H1 (cell line): ENCODE measurements at regions not wholly inside any gene's neighbourhood (a gene's known extent, or its start where the extent isn't known, plus 50 kb on each side); places are given as distances from the start of the nearest gene placed in this dataset.

ENCODE experiments used
- CTCF ChIA-PET: fragments of 300-600 bp; sonication (Branson Sonifier 250); formaldehyde crosslinking; loops from one replicate; lab custom pipeline; 2021; ENCODE audit not compliant: partially characterized antibody; lab: Charles Lee
- POLR2A ChIA-PET: fragments of 300-600 bp; sonication (Branson Sonifier 250); formaldehyde crosslinking; loops from one replicate; lab custom pipeline; 2021; ENCODE audit warnings: inconsistent platforms; ENCODE audit not compliant: partially characterized antibody; lab: Charles Lee
- DNase-seq, 2 experiments: peaks; one replicate each; pipeline versions ENCODE4 v3.0.0 to v3.0.0-alpha.2; 2010 to 2022; ENCODE audit warnings: low spot score in 2 of 2, low read depth in 1 of 2, mixed read lengths in 1 of 2
- FAIRE-seq: peaks from 2 replicates; lab custom pipeline; 2011; peaks lifted over from hg19 to GRCh38; lab: Jason Lieb, UNC
- H2AFZ ChIP-seq: 2 replicates; pipeline ENCODE4 v1.8.1; 2012; ENCODE audit warnings: low read length, inconsistent platforms
- H2AK5ac ChIP-seq: 2 replicates; pipeline ENCODE4 v1.6.1; 2013; ENCODE audit warnings: low read depth, low read length
- H2BK120ac ChIP-seq: replicated peaks from 2 replicates; pipeline ENCODE3; 2013; ENCODE audit warnings: low read depth, low read length, inconsistent platforms
- H2BK12ac ChIP-seq: 2 replicates; pipeline ENCODE4 v1.6.1; 2013; ENCODE audit warnings: low read depth, low read length
- H2BK15ac ChIP-seq: 2 replicates; pipeline ENCODE4 v1.6.1; 2013; ENCODE audit warnings: low read length
- H2BK20ac ChIP-seq: 2 replicates; pipeline ENCODE4 v1.6.1; 2013; ENCODE audit warnings: low read length
- H2BK5ac ChIP-seq: 2 replicates; pipeline ENCODE4 v1.6.1; 2013; ENCODE audit warnings: low read depth, low read length
- H3K14ac ChIP-seq: 2 replicates; pipeline ENCODE4 v1.6.1; 2013; ENCODE audit warnings: inconsistent platforms; ENCODE audit not compliant: insufficient read length
- H3K18ac ChIP-seq: 2 replicates; pipeline ENCODE4 v1.6.1; 2013; ENCODE audit warnings: low read length; ENCODE audit errors: extremely low read depth
- H3K23ac ChIP-seq: 2 replicates; pipeline ENCODE4 v1.6.1; 2013; ENCODE audit warnings: inconsistent platforms; ENCODE audit not compliant: insufficient read length
- H3K23me2 ChIP-seq: 2 replicates; pipeline ENCODE4 v1.6.1; 2013; ENCODE audit warnings: low read depth, low read length
- H3K27ac ChIP-seq: 2 replicates; pipeline ENCODE4 v1.6.1; 2011; ENCODE audit warnings: low read depth, low read length, inconsistent platforms
- H3K27me3 ChIP-seq, 4 experiments: replicated peaks in 1 of 4; 1 replicate in 1 of 4; 2 replicates in 3 of 4; pipeline versions ENCODE4 v1.6.1 to v1.8.1; 2011 to 2013; ENCODE audit warnings: low read length in 3 of 4, mild to moderate bottlenecking in 3 of 4, inconsistent platforms in 2 of 4, mixed read lengths in 2 of 4, moderate library complexity in 1 of 4; ENCODE audit not compliant: control insufficient read depth in 3 of 4, insufficient read depth in 3 of 4; ENCODE audit errors: extremely low read depth in 1 of 4
- H3K36me3 ChIP-seq, 4 experiments: 2 replicates each; pipeline versions ENCODE4 v1.6.1 to v1.8.1; 2011 to 2013; ENCODE audit warnings: mild to moderate bottlenecking in 4 of 4, low read length in 3 of 4, moderate library complexity in 2 of 4, control low read depth in 1 of 4, inconsistent platforms in 1 of 4; ENCODE audit not compliant: insufficient read depth in 4 of 4, control insufficient read depth in 2 of 4
- H3K4ac ChIP-seq: replicated peaks from 2 replicates; pipeline ENCODE3; 2013; ENCODE audit warnings: low read length, low read depth, mixed read lengths, inconsistent platforms; ENCODE audit not compliant: insufficient read length
- H3K4me1 ChIP-seq, 4 experiments: replicated peaks in 1 of 4; 1 replicate in 1 of 4; 2 replicates in 3 of 4; pipeline versions ENCODE4 v1.6.1 to v1.8.1; 2011 to 2013; ENCODE audit warnings: low read length in 3 of 4, inconsistent platforms in 2 of 4, mixed read lengths in 1 of 4; ENCODE audit not compliant: insufficient read depth in 4 of 4, control insufficient read depth in 3 of 4
- H3K4me2 ChIP-seq, 2 experiments: 2 replicates each; pipeline versions ENCODE4 v1.6.1 to v1.8.1; 2011 to 2013; ENCODE audit warnings: low read depth in 2 of 2, low read length in 2 of 2, control low read depth in 1 of 2, inconsistent platforms in 1 of 2, mild to moderate bottlenecking in 1 of 2; ENCODE audit not compliant: insufficient read depth in 1 of 2
- H3K4me3 ChIP-seq, 4 experiments: fragments of 200-600, 300-600 bp in 1 of 4; sonication (generic), shearing (Covaris generic), sonication (Bioruptor Twin) in 1 of 4; 2 replicates each; pipeline versions ENCODE4 v1.5.1 to v1.8.1; 2011 to 2016; ENCODE audit warnings: low read length in 4 of 4, low read depth in 3 of 4, control low read depth in 2 of 4, inconsistent platforms in 2 of 4, mild to moderate bottlenecking in 2 of 4, mixed read lengths in 1 of 4, moderate library complexity in 1 of 4; ENCODE audit not compliant: insufficient read depth in 2 of 4; ENCODE audit errors: extremely low read depth in 1 of 4
- H3K56ac ChIP-seq: replicated peaks from 2 replicates; pipeline ENCODE3; 2013; ENCODE audit warnings: low read depth, mild to moderate bottlenecking, mixed read lengths, low read length, inconsistent platforms; ENCODE audit not compliant: insufficient read length
- H3K79me1 ChIP-seq: 2 replicates; pipeline ENCODE4 v1.6.1; 2013; ENCODE audit warnings: low read depth, low read length, control low read depth
- H3K79me2 ChIP-seq, 2 experiments: 2 replicates each; pipeline versions ENCODE4 v1.6.1 to v1.8.1; 2012 to 2013; ENCODE audit warnings: low read length in 2 of 2, mild to moderate bottlenecking in 2 of 2, inconsistent platforms in 1 of 2; ENCODE audit not compliant: insufficient read depth in 2 of 2, control insufficient read depth in 1 of 2
- H3K9ac ChIP-seq, 4 experiments: replicated peaks in 1 of 4; 1 replicate in 1 of 4; 2 replicates in 3 of 4; pipeline versions ENCODE4 v1.6.1 to v1.8.1; 2011 to 2013; ENCODE audit warnings: low read depth in 3 of 4, low read length in 3 of 4, control low read depth in 2 of 4, mild to moderate bottlenecking in 2 of 4, moderate library complexity in 2 of 4, inconsistent platforms in 1 of 4; ENCODE audit errors: extremely low read depth in 1 of 4
- H3K9me3 ChIP-seq, 2 experiments: 2 replicates each; pipeline versions ENCODE4 v1.6.1 to v1.8.1; 2012 to 2013; ENCODE audit warnings: mild to moderate bottlenecking in 2 of 2, moderate library complexity in 2 of 2, control low read depth in 1 of 2, inconsistent platforms in 1 of 2, low read depth in 1 of 2, low read length in 1 of 2, mixed read lengths in 1 of 2; ENCODE audit not compliant: insufficient read depth in 2 of 2
- H4K20me1 ChIP-seq, 2 experiments: replicated peaks in 1 of 2; 2 replicates each; pipeline versions ENCODE3 to v1.8.1; 2011 to 2013; ENCODE audit warnings: inconsistent platforms in 2 of 2, low read length in 2 of 2, mild to moderate bottlenecking in 1 of 2; ENCODE audit not compliant: insufficient read depth in 2 of 2, control insufficient read depth in 1 of 2
- H4K5ac ChIP-seq: 2 replicates; pipeline ENCODE4 v1.6.1; 2013; ENCODE audit warnings: low read length, low read depth, mixed read lengths, inconsistent platforms; ENCODE audit not compliant: insufficient read length
- H4K8ac ChIP-seq: 2 replicates; pipeline ENCODE4 v1.8.0; 2013; ENCODE audit warnings: mild to moderate bottlenecking, moderate library complexity, low read length, inconsistent platforms; ENCODE audit not compliant: insufficient read depth; ENCODE audit errors: extremely low read depth
- H4K91ac ChIP-seq: replicated peaks from 2 replicates; pipeline ENCODE3; 2013; ENCODE audit warnings: low read length, mixed read lengths, inconsistent platforms; ENCODE audit not compliant: insufficient read length
- POLR2AphosphoS5 ChIP-seq: IDR thresholded peaks from 2 replicates; pipeline ENCODE4 v1.6.1; 2011; ENCODE audit warnings: low read depth, low read length
- RBBP5 ChIP-seq: IDR thresholded peaks from 2 replicates; pipeline ENCODE4 v1.7.1; 2012; ENCODE audit warnings: low read depth, mild to moderate bottlenecking, inconsistent platforms, low read length, moderate library complexity, borderline replicate concordance
- SIN3A ChIP-seq, 2 experiments: IDR thresholded peaks in 1 of 2; conservative IDR thresholded peaks in 1 of 2; 2 replicates each; pipeline ENCODE4 v1.6.1; 2011 to 2012; ENCODE audit warnings: low read length in 2 of 2, improper control_type of control experiment in 1 of 2, low read depth in 1 of 2, mild to moderate bottlenecking in 1 of 2
- SIRT6 ChIP-seq: IDR thresholded peaks from one replicate; pipeline ENCODE4 v1.7.1; 2012; ENCODE audit warnings: low read length, inconsistent platforms
- ZNF274 ChIP-seq: IDR thresholded peaks from 2 replicates; pipeline ENCODE4 v1.7.0; 2012; ENCODE audit warnings: low read length, borderline replicate concordance; ENCODE audit errors: extremely low read depth
- WGBS, 2 experiments: shearing (Covaris generic) in 1 of 2; methylation state at CpG; one replicate each; pipeline versions ENCODE4 v1.1.6 to v1.1.7; 2013 to 2015; ENCODE audit warnings: low lambda C conversion rate in 2 of 2, mixed read lengths in 2 of 2, inconsistent platforms in 1 of 2, low coverage in 1 of 2, missing lambda C conversion rate in 1 of 2; ENCODE audit not compliant: insufficient replicate concordance in 2 of 2, insufficient coverage in 1 of 2, insufficient read length in 1 of 2; ENCODE audit errors: extremely low coverage in 1 of 2, missing lambda C conversion rate in 1 of 2; 5-methylcytosine and 5-hydroxymethylcytosine counted together

- Histone ChIP-seq H2BK12ac (no peak overlapping the region), H3K27ac (no peak overlapping the region), H2BK120ac (no peak overlapping the region), H3K23ac (no peak overlapping the region), H3K79me1 (no peaks in the 10 kb centered on the region), H3K9ac (no peak overlapping the region), H3K4ac (no peak overlapping the region), H4K20me1 (no peaks in the 10 kb centered on the region), H2AK5ac (no peak overlapping the region)
- 92% methylated on average over 3 of the region's 3 CpGs; no CpG with 5 or more reads in 1 of the 2 experiments for WGBS, 2 experiments
- ChIA-PET CTCF (no interaction called here), POLR2A (no interaction called here)
- no peak for FAIRE-seq
- no peak for TF ChIP-seq ZNF274
- no peak for TF ChIP-seq RBBP5
- no peak for TF ChIP-seq SIRT6
- no peak for TF ChIP-seq SIN3A (conservative IDR thresholded peaks at IDR 0.05 in 1 of 2, IDR thresholded peaks at IDR 0.05 in 1 of 2; ENCODE audit: low read depth in 1 of 2, low read length in 2 of 2)
- TF ChIP-seq POLR2AphosphoS5, result no peak
- TF ChIP-seq, all 59 proteins: peak for 0
- Histone ChIP-seq H4K5ac (no peak overlapping the region), H3K4me3 (no peak overlapping the region), H3K36me3 (no peaks in the 10 kb centered on the region), H3K23me2 (no peaks in the 10 kb centered on the region), H2BK5ac (no peak overlapping the region), H3K56ac (no peak overlapping the region), H3K18ac (no peak overlapping the region), H3K4me1 (no peaks in the 10 kb centered on the region), H3K79me2 (no peaks in the 10 kb centered on the region), H2BK15ac (no peak overlapping the region), H2AFZ (no peak overlapping the region), H3K27me3 (no peaks in the 10 kb centered on the region), H2BK20ac (no peak overlapping the region), H3K9me3 (no peaks in the 10 kb centered on the region), H4K91ac (no peak overlapping the region), H3K14ac (no peak overlapping the region), H4K8ac (no peak overlapping the region), H3K4me2 (no peak overlapping the region)
- no peak for DNase-seq
Measured at GRCh38 chr1:78375996-78376395, 114.8 kb upstream of the PTGFR start.
